ENCODE measurements at regions not wholly inside any gene's neighbourhood (a gene's known extent, or its start where the extent isn't known, plus 50 kb on each side); places are given as distances from the start of the nearest gene placed in this dataset.

DNA sequence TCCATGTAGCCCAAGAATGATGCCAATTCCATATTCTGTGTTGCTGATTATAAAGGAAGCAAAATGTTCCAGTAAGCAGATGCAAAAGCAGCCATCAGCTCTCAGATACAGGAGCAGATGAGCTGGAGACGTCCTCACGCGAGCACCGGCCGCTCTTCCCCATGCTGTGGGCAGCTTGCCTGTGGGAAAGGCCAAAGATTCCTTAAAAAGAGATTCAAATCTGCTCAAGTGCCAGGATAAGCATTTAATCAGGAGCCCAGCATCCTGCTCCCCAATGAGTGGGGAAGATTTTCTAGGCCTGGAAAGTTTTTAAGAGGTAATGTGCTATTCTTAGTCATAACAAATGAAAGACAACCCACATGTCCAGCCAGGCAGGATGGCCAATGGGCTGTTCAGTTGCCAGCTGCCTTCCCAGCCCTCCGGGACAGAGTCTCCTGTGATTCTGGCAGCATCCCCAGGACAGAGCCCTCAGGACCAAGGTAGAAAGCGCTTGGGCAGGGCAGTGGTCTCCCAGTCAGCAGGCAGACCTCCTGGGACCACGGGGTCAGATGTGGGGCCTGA is 108.2 kb upstream of the TMPRSS2 start:
- TF ChIP-seq EZH2 (IDR thresholded peaks at IDR 0.05; ENCODE audit: low read length, missing control alignments), result no peak
- TF ChIP-seq, protein P1, sequence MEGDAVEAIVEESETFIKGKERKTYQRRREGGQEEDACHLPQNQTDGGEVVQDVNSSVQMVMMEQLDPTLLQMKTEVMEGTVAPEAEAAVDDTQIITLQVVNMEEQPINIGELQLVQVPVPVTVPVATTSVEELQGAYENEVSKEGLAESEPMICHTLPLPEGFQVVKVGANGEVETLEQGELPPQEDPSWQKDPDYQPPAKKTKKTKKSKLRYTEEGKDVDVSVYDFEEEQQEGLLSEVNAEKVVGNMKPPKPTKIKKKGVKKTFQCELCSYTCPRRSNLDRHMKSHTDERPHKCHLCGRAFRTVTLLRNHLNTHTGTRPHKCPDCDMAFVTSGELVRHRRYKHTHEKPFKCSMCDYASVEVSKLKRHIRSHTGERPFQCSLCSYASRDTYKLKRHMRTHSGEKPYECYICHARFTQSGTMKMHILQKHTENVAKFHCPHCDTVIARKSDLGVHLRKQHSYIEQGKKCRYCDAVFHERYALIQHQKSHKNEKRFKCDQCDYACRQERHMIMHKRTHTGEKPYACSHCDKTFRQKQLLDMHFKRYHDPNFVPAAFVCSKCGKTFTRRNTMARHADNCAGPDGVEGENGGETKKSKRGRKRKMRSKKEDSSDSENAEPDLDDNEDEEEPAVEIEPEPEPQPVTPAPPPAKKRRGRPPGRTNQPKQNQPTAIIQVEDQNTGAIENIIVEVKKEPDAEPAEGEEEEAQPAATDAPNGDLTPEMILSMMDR (conservative IDR thresholded peaks at IDR 0.05 in 1 of 2, IDR thresholded peaks at IDR 0.05 in 1 of 2; ENCODE audit: low read depth in 1 of 2, low read length in 2 of 2), result no peak

Data from fibroblast of lung (primary cell).